C1 segment of cervical spinal cord (tissue), 14 donors: ENCODE measurements at regions not wholly inside any gene's neighbourhood (a gene's known extent, or its start where the extent isn't known, plus 50 kb on each side); places are given as distances from the start of the nearest gene placed in this dataset.
A peak's percentile ranks its signal among the peaks of the same experiment; 100 is the strongest.
"Not testable (repeated sequence)": the region's sequence is repeated elsewhere in the genome, so short reads cannot be mapped to it uniquely, and the experiment has no call there.

Experiments used
- DNase-seq, 14 donors: peaks; one replicate each; lab custom pipeline; 2025; lab: John Stamatoyannopoulos, UW

GRCh38 chr6:102950967-102951366, 1557.5 kb downstream of the GRIK2 start:
- DNase-seq: no peak

DNA sequence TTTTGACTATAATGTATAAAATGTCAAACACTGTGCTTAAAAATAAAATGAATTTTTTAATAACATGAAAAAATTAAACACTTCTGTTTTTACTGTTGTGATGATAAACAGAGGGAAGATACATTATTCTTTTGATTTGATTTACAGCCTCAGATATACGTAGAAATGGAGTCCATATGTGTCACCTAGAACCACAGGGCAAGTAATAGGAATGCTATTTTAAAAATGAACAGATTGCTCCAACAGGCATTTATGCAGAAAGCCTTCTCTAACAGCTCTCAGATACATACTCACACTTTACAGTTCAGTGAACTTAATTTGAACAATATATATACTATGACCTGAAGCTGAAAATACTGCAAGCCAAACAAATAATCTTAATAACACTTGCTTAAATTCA, 1551.0 kb downstream of the GRIK2 start:
- DNase-seq: no peak

- no peak for DNase-seq
These were observed 1548.7 kb downstream of the GRIK2 start for GRCh38 chr6:102942206-102942605.

DNA sequence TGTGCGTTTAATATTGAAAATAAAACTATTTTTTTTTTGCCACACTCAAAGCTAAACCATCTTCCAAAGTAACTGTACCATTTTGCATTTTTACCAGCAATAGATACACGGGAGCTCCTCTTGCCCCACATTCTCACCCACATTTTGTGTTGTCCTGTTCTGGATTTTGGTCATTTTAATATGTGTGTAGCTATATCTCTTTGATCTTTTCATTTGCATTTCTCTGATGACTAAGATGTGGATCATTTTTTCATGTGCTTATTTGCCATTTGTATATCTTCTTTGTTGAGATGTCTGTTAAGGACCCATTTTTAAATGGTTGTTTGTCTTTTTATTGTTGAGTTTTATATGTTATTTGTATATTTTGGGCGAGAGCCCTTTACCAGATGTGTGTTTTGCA, 1543.5 kb downstream of the GRIK2 start:
- no peak for DNase-seq

- DNase-seq: no peak
These were observed 1534.6 kb downstream of the GRIK2 start for GRCh38 chr6:102928109-102928508.

GRCh38 chr6:102918161-102918560, 1524.7 kb downstream of the GRIK2 start:
- no peak for DNase-seq

- no peak for DNase-seq
These were observed 1518.1 kb downstream of the GRIK2 start for GRCh38 chr6:102911571-102911970.

GRCh38 chr6:102910701-102911139, 1517.2 kb downstream of the GRIK2 start:
- DNase-seq: not testable (repeated sequence)

- DNase-seq: no peak
These were observed 1513.7 kb downstream of the GRIK2 start for GRCh38 chr6:102907181-102907580.

DNA sequence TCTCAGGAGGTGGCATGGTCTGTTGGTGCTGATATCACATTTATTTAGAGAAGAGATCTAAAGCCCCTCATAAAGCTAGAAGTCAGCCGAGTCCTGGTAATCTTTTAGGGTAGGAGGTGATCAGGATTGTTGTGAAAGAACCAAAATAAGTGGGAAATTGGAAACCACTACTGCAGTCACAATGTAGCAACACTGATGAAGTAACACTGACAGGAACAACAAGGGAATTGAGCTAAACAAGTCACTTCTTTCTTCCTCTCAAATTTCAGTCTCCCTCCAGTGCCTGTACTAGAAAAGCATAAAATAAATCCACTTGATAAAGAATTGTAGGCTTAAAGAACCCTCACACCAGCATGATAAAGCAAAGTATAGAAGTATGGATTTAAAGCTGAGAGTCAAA, 1509.0 kb downstream of the GRIK2 start:
- no peak for DNase-seq

DNA sequence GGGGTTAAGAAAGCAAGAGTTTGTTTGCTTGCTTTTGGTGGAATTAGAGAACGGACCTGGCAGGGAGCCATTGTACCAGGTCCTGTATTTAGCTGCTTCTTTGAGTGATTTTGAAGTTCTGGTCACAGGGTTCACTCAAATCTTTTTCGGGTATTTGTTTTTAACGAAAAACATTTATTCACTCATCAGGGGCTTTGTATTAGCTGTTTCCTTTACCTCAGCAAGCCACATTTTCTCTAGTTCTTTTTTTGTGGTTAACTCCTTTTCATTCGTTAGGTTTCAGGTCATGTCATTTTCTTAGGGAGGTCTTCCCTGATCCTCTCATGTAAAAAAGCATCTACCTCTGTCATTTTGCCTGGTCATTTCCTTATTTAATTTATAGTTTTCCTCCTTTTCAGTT, 1502.2 kb downstream of the GRIK2 start:
- no peak for DNase-seq

DNA sequence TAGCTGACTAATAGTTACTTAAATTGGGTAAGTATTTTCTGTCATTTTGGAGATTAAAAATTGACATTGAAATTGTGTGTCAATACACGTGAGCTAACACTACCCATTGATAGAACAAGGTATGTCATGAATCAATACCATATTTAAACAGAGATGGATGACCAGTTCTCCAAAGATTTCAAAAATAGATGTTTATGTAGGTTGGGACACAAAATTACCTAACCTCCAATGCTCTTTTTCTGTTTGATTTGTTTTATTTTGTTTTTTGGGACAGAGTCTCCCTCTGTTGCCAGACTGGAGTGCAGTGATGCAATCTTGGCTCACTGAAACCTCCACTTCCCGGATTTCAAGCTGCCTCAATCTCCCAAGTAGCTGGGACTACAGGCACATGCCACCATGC, 1491.7 kb downstream of the GRIK2 start:
- no peak for DNase-seq

- no peak for DNase-seq
These were observed 1459.9 kb downstream of the GRIK2 start for GRCh38 chr6:102853249-102853955.

- no peak for DNase-seq
These were observed 1455.3 kb downstream of the GRIK2 start for GRCh38 chr6:102848796-102849195.

DNA sequence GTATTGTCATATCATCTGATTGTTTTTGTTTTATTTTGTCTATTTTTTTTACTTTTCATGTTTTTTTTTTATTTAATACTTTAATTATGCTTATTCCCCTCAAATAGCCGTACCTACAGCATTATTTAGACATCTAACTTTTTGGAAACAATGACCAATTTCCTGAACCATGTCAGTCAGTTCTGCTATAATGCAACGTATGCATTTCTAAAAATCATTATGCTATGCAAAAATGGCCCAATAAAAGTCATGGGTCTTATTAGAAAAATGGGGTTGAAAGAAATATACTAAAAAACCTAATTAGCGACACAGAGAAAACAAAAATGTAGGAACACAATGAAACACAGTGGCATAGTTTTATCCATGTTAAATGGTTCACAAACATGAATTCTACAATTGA, 1454.7 kb downstream of the GRIK2 start:
- no peak for DNase-seq

GRCh38 chr6:102841060-102841459, 1447.6 kb downstream of the GRIK2 start:
- no peak for DNase-seq

GRCh38 chr6:102832021-102832420, 1438.5 kb downstream of the GRIK2 start:
- DNase-seq: no peak

DNA sequence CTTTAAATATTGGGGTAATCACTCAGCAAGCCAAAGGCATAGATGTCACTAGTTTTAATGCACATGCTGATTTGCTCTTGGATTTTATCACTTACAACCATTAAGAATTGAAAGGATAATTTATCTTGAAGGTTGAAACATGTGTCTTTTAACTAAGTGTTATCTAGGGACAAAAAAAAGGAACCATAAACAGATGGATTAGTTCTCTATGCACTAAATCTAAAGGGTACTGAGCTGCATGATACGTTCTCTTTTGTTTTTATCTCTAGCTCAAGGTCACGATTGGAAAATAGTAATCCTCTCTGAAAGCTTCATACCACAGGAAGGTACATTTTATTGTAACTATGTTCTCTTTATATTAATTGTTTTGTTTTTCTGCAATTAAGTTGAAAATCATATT, 1426.6 kb downstream of the GRIK2 start:
- DNase-seq: no peak

- DNase-seq: no peak
These were observed 1421.7 kb downstream of the GRIK2 start for GRCh38 chr6:102815207-102815606.

DNA sequence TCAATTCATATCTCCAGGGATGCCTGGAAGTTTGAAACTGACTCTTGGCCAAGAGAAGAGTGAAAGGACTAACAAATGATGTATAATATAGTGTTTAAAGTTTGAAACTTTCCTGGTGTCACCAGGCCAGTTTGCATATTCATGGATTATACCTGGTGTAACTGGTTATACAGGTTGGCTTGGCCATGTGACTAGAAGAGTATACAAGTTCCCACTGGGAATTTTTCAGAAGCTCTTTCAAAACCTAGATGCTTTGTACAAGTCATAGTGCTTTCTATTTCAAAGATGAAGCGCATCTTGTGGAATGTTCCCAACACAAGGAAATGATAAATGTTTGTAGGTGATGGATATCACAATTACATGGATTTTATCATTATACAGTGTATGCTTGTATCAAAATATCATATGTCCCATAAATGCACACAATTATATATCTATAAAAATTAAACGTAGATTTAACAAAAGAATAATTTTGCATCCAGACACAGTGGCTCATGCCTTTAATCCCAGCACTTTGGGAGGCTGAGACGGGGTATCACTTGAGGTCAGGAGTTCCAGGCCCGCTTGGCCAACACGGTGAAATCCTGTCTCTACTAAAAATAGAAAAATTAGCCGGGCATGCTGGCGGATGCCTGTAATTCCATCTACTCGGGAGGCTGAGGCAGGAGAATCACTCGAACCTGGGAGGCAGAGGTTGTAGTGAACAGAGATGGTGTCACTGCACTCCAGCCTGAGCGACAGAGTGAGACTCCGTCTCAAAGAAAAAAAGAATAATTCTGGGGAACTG, 1420.2 kb downstream of the GRIK2 start:
- DNase-seq: no peak

GRCh38 chr6:102812242-102812641, 1418.7 kb downstream of the GRIK2 start:
- DNase-seq: no peak

- DNase-seq: peak in 1 of 14 donors; percentile 65
These were observed 1415.5 kb downstream of the GRIK2 start for GRCh38 chr6:102808944-102809505.

- DNase-seq: no peak
These were observed 1405.5 kb downstream of the GRIK2 start for GRCh38 chr6:102799051-102799450.
